HepG2 (cell line): ENCODE measurements at regions not wholly inside any gene's neighbourhood (a gene's known extent, or its start where the extent isn't known, plus 50 kb on each side); places are given as distances from the start of the nearest gene placed in this dataset.

ENCODE experiments used
- CTCF ChIP-seq: sonication (generic); formaldehyde crosslinking; IDR thresholded peaks from 2 replicates; pipeline ENCODE4 v1.5.0; 2020; ENCODE audit warnings: mild to moderate bottlenecking, missing genetic modification reagents, moderate library complexity
- HMG20B ChIP-seq: conservative IDR thresholded peaks from 2 replicates; pipeline ENCODE4 v1.6.1; 2016; ENCODE audit warnings: missing genetic modification reagents, missing compliant biosample characterization
- TCF7 ChIP-seq: sonication (generic); IDR thresholded peaks from 2 replicates; pipeline ENCODE4 v1.6.1; 2016; ENCODE audit warnings: antibody characterized with exemption, low read depth
- ZNF296 ChIP-seq: sonication (generic); formaldehyde crosslinking; conservative IDR thresholded peaks from 2 replicates; pipeline ENCODE4 v1.5.0; 2020; ENCODE audit warnings: mild to moderate bottlenecking, missing genetic modification reagents

- TF ChIP-seq ZNF296 (CRISPR knock-in tag): no peak
- no peak for TF ChIP-seq TCF7
- TF ChIP-seq CTCF (CRISPR knock-in tag): no peak
- no peak for TF ChIP-seq HMG20B (CRISPR knock-in tag)
Measured at GRCh38 chr2:14925471-14925870, 293.0 kb downstream of the LRATD1 start.
